ENCODE measurements at regions not wholly inside any gene's neighbourhood (a gene's known extent, or its start where the extent isn't known, plus 50 kb on each side); places are given as distances from the start of the nearest gene placed in this dataset.
"Not testable (repeated sequence)": the region's sequence is repeated elsewhere in the genome, so short reads cannot be mapped to it uniquely, and the experiment has no call there.

DNA sequence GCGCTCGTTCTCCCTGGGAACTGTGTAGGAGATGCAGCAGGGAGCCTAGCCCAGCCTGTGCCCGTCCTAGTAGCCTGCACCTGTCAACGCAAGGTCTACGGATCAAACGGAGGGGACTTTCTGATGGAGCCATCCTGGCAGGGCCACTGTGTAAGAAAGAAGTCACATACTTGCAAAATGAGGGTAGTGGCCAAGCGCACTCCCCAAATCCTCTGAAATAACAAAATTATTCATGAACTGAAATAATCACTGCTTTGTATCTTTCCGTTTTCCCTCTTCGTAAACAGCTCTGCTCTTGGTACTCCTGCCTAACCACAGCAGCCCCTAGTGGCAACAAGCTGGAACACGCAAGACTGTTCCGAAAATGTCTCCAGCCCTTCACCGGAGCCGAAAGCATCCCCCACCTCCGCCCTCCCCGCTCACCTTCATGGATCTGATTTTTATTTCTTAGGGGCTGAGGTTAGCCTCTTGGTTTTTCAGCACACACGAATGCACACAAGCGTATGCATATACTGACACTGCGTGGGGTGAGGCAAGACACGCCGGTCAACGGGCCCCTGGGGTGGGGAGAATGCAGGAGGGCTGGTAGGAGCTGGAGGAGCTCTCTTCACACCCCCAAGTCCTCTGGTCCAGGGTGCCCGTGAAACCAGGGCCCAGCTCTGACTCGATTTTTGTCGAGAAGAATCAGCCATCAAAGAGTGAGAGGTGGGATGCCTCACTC lies 100.8 kb downstream of the ABCC12 start:
- peak in 1 of 2 experiments; percentile 15 for DNase-seq

DNA sequence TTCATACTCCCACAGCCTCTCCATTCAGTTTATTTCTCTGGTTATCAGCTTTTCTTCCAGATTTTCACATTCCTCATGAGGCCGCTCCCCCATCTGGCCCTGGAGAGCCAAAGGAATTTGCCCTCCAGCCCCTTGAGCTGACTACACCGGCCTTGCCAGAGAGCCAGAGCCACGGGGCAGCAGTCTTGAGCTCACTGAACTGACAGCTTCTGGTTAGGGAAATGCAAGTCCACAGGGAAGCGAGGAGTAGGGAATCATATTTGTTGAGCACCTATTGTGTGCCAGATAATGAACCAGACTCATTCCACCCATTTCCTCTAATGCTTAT lies 102.4 kb downstream of the ABCC12 start:
- no peak for DNase-seq

DNA sequence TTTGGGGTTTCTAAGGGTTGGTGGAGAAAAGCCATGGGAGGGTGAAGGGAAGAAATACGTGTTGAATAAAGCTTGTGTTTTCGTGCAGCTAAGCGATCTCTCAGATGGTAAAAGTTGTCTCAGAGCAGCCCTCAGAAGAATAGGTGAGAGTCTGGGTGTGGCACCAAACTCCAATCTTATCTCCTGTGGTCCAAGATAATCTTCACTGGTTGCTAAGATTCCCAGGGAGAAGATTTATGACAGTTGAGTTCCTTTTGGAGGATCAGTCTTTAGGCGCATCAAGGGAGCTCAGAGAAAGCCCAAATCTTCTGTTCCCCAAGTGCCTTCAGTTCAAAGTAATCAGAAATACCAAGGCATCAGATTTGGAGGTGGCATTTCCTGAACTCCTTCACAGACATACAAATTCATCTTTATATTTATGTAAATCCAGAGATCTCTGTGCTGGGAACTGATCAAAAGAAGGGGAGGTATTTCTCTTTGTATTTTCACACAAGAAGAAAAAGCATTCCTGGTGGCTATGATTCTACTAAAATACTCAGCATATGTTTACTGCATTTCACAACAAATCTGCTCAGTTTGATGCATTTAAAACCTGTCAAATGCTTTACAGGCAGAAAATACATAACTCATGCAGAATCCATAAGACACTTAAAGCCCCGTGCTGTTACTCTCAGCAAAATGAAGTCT lies 102.9 kb downstream of the ABCC12 start:
- DNase-seq: no peak

DNA sequence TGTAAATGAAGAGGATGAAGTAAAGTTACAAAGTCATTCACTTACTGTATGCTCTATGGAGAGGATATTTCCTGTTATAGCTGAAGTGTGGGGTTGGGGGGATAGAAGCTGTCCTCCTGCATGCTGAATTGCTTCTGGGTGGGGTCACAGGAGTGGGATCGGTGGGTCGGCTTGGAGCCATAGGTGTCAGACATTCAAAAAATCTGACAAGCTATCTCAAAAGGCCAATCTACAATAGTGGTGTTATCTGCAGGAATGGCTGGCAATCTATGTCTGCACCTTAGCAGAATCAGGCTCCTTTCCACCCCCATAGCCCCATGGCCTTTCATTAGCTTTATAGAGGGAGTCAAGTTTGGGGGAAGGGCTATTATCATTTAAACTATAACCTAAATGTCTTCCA lies 104.9 kb downstream of the ABCC12 start:
- DNase-seq: no peak

DNA sequence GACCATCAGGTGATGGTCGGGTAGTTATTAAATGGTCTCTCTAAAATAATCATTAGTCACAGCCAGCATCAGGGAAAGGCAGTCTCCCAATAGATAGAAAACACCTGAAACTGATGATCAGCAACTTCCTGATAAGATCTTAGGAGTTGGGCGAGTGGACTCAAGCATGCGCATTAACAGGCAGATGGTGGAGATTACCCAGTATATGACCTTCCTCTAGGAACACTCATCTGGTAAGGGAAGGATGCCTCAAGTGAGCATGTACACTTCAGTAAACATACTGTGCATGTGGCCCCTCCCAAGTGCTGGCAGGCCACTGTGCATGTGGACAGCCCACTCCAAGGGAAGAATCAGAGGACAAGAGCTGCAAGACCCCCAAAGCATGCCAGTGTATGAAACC lies 105.9 kb downstream of the ABCC12 start:
- no peak for DNase-seq

DNA sequence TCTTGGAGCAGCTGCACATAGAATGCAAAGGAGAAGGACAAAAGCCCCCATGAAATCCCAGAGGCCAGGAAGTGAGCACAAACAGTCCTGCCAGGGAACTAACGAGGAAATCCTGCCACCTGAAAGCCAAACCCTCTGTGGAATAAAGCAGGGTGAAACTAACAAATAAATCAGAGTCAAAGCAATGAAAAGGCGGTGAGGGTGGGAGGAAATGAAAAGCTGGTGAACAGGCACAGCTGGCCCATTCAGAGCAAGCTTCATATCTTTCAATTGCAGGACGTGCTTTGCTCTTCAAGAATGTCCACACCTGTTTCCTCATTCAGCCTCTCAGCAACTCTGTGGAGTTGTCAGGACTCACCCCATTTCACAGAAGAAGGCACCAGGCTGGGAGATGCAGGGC lies 108.1 kb downstream of the ABCC12 start:
- no peak for DNase-seq

DNA sequence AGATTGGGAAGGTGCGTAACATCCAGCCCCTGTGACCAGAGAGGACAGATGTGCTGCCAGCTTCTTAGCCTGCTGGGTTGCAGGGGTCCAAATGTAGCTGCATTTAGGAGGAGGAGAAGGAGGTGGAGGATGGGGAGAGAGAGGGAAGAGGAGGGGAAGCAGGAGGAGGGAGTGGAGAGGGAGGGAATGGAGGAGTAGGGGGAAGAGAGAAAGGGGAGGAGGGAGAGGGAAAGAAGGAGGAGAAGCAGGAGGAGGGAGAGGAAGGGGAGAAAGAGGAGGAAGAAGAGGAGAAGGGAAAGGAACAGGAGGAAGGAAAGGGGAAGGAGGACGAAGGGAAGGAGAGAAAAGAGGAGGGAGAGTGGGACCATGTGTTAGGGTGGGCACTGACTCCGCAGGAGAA lies 108.6 kb downstream of the ABCC12 start:
- no peak for DNase-seq

DNA sequence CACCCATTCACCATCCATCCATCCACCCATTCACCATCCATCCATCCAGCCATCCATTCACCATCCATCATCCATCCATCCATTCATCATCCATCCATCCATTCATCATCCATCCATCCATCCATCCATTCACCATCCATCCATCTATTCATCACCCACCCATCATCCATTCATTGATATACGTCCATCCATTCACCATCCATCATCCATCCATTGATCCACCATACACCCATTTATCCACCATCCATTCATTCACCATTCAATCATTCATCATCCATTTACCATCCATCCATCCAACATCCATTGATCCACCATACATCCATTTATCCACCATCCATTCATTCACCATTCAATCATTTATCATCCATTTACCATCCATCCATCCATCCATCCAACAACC lies 111.7 kb downstream of the ABCC12 start:
- DNase-seq: no peak

DNA sequence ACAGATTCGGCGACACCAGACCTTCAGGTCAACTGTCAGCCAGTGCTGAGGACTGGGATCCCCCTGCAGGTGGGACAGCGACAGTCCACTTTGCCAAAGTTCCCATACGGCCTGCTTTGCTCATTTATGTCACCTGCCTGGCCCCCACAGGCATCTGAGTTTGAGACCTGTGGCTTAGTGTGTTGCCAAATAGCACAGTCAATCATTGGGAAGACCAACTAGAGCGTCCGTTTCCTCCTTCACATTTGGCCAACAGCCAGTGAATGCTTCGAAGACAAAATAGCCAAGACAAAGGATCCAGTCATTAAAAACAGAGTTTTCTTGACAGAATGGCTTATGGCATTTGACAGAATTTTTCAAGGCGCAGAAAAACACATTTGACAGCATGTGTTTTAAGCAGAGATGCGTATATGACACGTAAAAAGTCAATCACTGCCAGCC lies 113.8 kb downstream of the ABCC12 start:
- DNase-seq: no peak

DNA sequence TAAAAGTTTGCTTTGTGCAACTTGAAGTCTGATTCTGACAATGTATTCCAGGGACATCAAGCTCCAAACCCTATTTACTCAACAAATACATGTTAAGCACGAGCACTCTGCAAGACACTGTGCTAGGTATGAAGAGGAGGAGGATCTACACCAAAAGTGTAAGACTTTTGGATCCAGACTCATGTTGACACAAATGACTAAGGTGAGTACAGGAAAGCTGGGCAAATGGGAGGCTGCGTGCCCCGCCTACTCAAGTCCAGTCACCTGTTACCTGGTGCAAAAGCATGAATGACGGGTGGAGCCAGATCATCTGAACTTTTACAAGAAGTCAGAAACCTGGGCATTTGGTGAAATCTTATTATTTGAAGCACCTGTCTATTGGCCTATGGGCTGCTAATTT lies 120.7 kb downstream of the ABCC12 start:
- no peak for DNase-seq

DNA sequence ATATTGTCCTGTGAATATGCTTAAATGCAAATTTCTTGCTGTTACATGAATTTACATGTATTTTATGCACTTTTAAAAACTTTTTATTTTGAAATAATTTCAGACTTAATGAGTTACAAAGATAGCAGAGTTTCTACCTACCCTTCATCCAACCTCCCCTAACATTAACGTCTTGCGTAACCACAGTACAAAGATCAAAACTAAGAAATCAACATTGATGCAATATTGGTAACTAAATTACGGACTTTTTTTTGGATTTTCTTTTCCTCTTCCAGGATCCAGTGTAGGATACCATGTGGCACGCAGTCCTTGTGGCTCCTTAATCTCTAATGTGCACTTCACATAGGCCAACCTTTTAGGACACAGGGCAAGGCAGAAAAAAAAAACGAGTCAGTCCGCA lies 124.9 kb downstream of the ABCC12 start:
- DNase-seq: no peak

DNA sequence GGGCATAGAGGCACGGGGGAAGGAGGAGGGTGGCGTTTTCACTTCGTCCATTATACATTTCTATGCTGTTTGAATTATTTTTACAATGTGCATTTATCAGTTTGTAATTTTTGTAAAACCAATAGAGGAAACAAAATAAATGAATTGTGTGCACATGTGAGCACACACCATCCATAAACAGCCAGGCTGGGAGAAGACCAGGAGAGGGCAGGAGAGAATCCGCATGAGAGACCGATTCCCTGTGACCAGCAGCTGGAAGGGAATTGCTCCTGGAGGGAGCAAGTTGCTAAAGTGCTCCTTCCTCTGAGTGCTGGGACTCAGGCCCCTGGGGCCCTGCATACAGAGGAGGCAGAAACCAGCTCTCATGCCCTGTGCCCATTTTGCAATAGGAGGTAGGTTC lies 126.0 kb downstream of the ABCC12 start:
- DNase-seq: no peak

DNA sequence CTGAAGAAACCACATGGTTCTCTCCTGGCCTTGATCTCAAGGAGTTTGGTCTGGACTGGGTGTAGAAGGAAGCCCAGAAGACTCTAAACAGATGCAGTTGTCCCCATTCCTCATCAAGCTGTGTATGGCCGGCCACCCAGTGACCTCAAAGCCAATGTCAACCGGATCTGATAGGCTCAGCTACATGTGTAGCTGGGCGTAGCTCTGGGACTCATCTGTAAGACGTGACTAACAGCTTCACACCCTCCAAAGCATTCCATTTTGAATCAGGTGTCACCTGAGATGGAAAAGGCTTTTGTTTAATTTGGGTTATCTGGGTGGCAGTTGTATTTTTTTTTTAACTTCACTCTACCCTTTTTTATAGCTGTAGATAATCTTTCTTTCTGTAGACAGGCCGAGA lies 130.4 kb downstream of the ABCC12 start:
- no peak for DNase-seq

DNA sequence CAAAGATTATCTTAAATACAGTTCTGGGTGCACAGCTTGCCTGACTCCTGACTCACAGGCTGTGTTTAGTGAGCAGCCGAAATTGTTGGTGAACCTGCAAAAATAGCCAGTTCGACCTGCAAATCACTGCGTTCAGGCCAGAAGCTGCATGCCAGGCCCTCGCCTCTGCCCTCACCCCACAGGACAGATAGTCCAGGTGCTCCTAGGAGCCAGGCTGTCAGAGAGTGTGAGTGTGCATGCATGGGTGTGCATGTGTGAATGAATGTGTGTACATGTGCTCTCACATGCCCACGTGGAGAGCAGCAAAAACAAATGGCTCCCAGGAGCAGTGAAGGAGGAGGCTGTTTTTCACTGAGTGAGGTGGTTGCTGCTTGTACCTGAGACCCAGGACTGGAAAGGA lies 131.8 kb downstream of the ABCC12 start:
- DNase-seq: no peak

DNA sequence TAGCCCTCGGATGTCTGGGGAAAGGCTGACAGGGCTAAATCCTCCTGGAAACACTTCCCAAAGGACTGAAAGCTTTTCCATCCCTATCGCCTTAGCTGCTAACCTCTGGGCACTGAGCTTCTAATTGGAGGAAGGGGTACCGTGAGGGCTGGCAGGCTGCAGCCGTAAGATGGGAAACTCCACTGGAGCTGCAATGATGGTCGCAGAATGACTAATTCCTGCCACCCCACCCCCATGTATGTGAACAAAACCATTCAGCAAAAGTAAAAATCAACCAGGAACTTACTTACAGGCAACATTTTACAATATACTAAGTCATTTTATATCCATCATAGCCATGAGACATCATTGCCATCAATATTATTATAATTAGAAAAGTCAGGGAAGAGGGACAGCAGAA lies 133.3 kb downstream of the ABCC12 start:
- no peak for DNase-seq

DNA sequence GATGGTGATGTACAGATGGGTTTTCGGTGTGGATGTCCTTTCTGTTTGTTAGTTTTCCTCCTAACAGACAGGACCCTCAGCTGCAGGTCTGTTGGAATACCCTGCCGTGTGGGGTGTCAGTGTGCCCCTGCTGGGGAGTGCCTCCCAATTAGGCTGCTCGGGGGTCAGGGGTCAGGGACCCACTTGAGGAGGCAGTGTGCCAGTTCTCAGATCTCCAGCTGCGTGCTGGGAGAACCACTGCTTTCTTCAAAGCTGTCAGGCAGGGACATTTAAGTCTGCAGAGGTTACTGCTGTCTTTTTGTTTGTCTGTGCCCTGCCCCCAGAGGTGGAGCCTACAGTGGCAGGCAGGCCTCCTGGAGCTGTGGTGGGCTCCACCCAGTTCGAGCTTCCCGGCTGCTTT lies 135.2 kb downstream of the ABCC12 start:
- not testable (repeated sequence) for DNase-seq

DNA sequence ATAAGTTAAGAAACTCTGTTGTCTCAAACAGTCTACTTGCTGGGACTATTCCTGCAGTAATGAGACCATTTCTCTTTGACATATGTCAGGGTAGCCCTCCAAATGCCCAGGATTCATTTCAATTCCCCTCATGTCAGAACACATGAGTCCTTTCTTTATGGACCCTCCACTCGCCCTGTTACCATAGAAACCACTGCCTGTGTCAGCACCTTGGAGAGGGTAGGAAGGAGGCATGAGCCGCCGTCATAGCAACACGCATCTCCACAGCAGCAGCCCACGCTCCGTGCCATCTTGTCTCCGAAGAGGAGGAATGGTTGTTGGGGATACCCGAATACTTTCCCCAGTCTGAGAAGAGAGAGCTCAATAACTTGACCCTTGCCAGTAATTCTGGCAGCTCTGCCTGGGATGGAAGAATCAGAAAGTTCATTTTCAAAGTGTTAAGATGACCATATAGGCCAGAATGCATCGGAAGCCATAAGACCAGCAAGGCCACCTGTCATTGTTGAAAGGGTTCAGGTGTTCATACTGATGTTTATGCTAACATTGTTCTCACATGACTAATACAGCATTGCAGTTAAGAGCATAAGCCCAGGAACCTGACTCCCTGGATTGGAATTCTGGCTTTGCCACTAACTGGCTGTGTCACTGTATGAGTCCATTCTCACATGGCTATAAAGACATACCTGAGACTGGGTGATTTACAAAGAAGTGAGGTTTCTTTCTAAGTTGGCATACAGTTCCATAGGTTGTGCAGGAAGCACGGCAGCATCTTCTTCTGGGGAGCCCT lies 141.3 kb downstream of the ABCC12 start:
- DNase-seq: peak; percentile 18 to 25

DNA sequence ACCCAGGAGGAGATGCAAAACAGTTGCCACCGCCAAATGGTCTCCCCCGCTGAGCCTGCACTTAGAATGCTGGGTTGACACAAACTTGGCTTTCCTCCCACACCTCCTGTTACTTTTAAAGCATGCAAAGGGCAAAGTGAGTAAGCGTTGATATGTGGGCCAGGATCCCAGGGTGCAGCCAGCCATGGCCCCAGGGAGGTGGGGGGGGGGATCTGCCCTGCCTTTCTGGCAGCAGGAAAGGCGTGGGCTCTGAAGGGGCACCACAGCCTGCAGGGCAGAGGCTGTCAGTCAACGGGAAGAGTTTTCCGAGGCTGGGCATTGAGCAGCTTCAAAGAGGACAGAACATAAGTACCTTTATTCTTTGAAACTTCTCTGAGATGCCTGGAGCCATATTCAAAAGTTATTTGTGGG lies 142.3 kb downstream of the ABCC12 start:
- no peak for DNase-seq

DNA sequence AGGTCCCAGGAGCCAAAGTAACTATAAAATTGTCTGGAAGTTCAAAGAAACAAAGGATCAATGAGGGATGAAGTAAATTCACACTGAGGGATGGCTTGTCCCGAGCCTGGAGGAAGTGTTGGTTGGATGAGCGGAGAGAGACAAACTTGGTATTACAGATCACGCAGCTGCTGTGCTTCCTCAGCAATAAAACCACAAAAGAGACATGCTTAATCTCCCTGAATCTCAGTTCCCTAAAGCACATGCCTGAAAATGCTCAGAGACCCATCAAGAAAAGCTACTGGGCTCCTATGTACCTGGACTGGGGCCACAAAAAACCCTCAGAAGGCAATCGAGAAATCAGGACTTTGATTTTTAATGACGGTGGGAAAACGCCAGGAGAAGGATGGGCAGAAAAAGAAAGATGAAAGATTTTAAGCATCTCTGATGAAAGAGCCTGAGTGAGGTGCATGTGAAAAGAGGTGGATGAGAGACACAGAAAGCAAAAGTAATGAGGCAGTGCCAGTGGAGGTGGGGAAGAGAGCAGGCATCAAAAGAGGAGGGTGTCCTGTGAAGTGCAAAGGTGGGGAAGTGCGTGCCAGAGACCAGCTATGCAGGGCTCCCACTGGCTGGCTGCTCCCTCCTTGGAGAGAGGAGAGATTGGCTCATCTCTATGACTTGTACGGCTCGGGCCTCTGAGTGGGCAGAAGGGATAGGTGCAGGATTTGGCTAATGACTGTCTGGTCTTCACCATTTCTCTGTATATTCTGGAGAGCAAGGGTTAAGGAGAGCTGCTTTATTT lies 143.7 kb downstream of the ABCC12 start:
- no peak for DNase-seq

DNA sequence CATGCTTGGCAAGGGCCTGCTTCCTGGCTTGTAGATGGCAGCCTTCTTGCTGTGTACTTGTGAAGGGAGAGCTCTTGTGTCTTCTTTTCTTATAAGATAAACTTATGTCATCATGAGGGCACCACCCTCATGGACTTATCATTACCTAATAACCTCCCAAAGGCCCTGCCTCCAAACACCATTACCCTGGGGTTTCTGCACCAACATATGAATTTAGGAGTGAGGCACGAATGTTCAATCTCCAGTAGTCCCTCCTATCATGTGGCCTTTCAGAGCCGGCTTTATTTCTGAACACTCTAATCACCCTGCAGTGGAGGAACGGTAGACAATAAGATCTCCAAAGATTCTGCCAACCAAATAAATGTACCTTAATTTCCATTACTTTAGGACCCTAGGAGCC lies 144.3 kb downstream of the ABCC12 start:
- no peak for DNase-seq

DNA sequence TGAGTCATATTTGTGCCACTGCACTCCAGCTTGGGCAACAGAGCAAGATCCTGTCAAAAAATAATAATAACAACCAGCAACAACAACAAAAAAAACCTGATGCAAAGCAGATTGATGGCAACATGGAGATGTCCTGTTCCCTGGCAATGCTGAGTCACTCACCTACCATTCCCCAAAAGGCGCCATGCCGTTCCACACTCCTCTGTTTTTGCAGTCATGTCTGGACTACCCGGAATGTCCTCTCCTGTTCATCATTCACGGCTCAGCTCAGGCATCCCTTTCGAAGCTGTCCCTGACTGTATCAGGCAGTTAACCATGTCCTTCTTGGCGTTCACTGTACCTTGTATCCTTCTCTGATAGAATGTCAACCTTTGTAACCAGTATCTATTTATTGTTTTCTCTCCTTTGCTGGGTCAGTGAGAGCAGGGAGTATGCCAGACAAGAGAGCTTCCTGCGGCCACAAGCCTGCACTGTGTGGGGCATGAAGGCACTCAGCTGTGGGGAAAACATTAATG lies 147.7 kb downstream of the ABCC12 start:
- DNase-seq: no peak

DNA sequence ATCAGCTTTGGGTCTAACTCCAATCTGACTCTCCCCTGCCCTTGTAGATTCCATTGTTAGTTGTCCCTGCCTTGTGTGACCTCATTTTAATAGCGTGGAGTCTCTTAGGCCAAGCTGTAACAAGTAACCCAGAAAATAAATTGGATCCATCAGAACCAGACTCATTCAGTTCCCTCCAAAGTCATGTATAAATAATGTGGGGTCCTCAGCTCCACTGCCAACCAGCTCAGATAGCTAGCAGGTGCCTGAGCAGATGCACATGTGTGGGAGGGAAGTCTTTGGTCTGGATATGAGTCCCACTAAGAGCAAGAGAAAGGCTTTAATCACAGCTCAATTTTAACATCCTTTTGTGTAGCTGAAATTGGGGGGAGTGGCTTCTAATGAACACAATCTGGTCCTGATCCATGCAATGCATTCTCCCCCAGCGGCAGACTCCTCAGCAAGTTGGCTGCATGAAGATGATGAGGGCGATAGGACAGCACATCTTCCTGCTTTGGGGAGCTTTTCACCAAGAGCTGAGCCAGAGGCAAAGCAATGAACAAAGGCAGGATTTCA lies 151.6 kb downstream of the ABCC12 start:
- no peak for DNase-seq
